A673 (cell line): ENCODE measurements at regions not wholly inside any gene's neighbourhood (a gene's known extent, or its start where the extent isn't known, plus 50 kb on each side); places are given as distances from the start of the nearest gene placed in this dataset.

Experiments used
- BruUV-seq: library from RNA; stranded (reverse); fragments of 400-500 nt; replicated peaks from 2 replicates; lab custom pipeline; 2021; lab: Mats Ljungman, UMichigan
- CTCF ChIA-PET: fragments of 300-600 bp; sonication (Branson Sonifier 250); formaldehyde crosslinking; loops from one replicate; lab custom pipeline; 2022; ENCODE audit warnings: antibody characterized with exemption; lab: Charles Lee
- POLR2A ChIA-PET: fragments of 300-600 bp; sonication (Branson Sonifier 250); formaldehyde crosslinking; loops from one replicate; lab custom pipeline; 2022; ENCODE audit warnings: antibody characterized with exemption; ENCODE audit not compliant: low non-redundant PET; lab: Charles Lee
- DNase-seq: peaks from one replicate; pipeline ENCODE4 v3.0.0-alpha.2; 2015; ENCODE audit warnings: low spot score
- H3K27ac ChIP-seq: fragments of 200-600 bp; sonication (generic); 2 replicates; pipeline ENCODE4 v1.5.1; 2016; ENCODE audit warnings: mixed run types, low read depth, mild to moderate bottlenecking, mixed read lengths, antibody characterized with exemption, low read length; ENCODE audit not compliant: poor library complexity, severe bottlenecking
- H3K27me3 ChIP-seq: fragments of 200-600 bp; sonication (generic); replicated peaks from 2 replicates; pipeline ENCODE4 v1.6.1; 2017; ENCODE audit warnings: mixed run types, low read depth, mild to moderate bottlenecking, mixed read lengths, antibody characterized with exemption, low read length; ENCODE audit not compliant: insufficient read depth, poor library complexity
- H3K36me3 ChIP-seq: fragments of 200-600 bp; sonication (generic); 2 replicates; pipeline ENCODE4 v1.6.1; 2016; ENCODE audit warnings: mixed run types, mild to moderate bottlenecking, mixed read lengths, antibody characterized with exemption, low read length; ENCODE audit not compliant: insufficient read depth, poor library complexity, severe bottlenecking
- H3K4me1 ChIP-seq: fragments of 200-600 bp; sonication (generic); 2 replicates; pipeline ENCODE4 v1.6.1; 2017; ENCODE audit warnings: mixed run types, mild to moderate bottlenecking, mixed read lengths, antibody characterized with exemption, low read length; ENCODE audit not compliant: insufficient read depth, poor library complexity, severe bottlenecking
- H3K4me3 ChIP-seq: fragments of 200-600 bp; sonication (generic); 2 replicates; pipeline ENCODE4 v1.5.1; 2016; ENCODE audit warnings: low read depth, mixed run types, mild to moderate bottlenecking, mixed read lengths, low read length; ENCODE audit not compliant: poor library complexity, severe bottlenecking
- H3K9me3 ChIP-seq: fragments of 200-600 bp; sonication (generic); 2 replicates; pipeline ENCODE4 v1.6.1; 2016; ENCODE audit warnings: mixed run types, low read depth, mild to moderate bottlenecking, mixed read lengths, antibody characterized with exemption, low read length; ENCODE audit not compliant: poor library complexity, severe bottlenecking
- EZH2 ChIP-seq: fragments of 200-600 bp; sonication (generic); IDR thresholded peaks from 2 replicates; pipeline ENCODE4 v1.6.1; 2017; ENCODE audit warnings: borderline replicate concordance, low read depth, mild to moderate bottlenecking, mixed read lengths, antibody characterized with exemption, low read length; ENCODE audit not compliant: poor library complexity, severe bottlenecking
- intact Hi-C: fragments of 100-400 bp; cut with micrococcal nuclease; formaldehyde crosslinking; loops from one replicate; pipeline ENCODE4 v1.10.0; 2022; ENCODE audit not compliant: unreplicated experiment
- TF ChIP-seq, protein P1 (sequence below): fragments of 300-800, 200-600 bp; sonication (generic); conservative IDR thresholded peaks from 2 replicates; pipeline ENCODE4 v1.5.1; 2017; ENCODE audit warnings: low read depth, mild to moderate bottlenecking, antibody characterized with exemption, low read length, moderate library complexity, mixed read lengths

DNA sequence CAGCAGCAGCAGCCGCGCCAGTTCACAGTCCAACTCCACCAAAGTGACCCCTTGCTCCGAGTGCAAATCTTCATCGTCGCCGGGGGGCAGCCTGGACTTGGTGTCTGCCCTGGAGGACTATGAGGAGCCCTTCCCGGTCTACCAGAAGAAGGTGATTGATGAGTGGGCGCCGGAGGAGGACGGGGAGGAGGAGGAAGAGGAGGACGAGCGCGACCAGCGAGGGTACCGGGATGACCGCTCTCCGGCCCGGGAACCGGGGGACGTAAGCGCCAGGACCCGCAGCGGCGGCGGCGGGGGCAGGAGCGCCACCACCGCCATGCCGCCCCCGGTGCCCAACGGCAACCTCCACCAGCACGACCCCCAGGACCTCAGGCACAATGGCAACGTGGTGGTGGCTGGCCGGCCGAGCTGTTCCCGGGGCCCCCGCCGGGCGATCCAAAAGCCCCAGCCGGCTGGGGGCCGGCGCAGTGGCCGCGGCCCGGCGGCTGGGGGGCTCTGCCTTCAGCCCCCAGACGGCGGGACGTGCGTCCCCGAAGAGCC is 224.1 kb upstream of the IL12A start:
- no peaks in the 10 kb centered on the region for H3K36me3 ChIP-seq
- POLR2A ChIA-PET: no interaction called here
- DNase-seq: no peak
- H3K9me3 ChIP-seq: no peaks in the 10 kb centered on the region
- BruUV-seq: no TSS peak
- H3K27me3 ChIP-seq: peaks cover 10% of the 10 kb centered on the region
- no peak for TF ChIP-seq EZH2
- TF ChIP-seq, protein P1, sequence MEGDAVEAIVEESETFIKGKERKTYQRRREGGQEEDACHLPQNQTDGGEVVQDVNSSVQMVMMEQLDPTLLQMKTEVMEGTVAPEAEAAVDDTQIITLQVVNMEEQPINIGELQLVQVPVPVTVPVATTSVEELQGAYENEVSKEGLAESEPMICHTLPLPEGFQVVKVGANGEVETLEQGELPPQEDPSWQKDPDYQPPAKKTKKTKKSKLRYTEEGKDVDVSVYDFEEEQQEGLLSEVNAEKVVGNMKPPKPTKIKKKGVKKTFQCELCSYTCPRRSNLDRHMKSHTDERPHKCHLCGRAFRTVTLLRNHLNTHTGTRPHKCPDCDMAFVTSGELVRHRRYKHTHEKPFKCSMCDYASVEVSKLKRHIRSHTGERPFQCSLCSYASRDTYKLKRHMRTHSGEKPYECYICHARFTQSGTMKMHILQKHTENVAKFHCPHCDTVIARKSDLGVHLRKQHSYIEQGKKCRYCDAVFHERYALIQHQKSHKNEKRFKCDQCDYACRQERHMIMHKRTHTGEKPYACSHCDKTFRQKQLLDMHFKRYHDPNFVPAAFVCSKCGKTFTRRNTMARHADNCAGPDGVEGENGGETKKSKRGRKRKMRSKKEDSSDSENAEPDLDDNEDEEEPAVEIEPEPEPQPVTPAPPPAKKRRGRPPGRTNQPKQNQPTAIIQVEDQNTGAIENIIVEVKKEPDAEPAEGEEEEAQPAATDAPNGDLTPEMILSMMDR: no peak
- CTCF ChIA-PET: no interaction called here
- peaks cover 11% of the 10 kb centered on the region for H3K4me1 ChIP-seq
- no peak overlapping the region for H3K27ac ChIP-seq
- H3K4me3 ChIP-seq: peak overlapping the region; percentile 64
- intact Hi-C loops: no loop called here

DNA sequence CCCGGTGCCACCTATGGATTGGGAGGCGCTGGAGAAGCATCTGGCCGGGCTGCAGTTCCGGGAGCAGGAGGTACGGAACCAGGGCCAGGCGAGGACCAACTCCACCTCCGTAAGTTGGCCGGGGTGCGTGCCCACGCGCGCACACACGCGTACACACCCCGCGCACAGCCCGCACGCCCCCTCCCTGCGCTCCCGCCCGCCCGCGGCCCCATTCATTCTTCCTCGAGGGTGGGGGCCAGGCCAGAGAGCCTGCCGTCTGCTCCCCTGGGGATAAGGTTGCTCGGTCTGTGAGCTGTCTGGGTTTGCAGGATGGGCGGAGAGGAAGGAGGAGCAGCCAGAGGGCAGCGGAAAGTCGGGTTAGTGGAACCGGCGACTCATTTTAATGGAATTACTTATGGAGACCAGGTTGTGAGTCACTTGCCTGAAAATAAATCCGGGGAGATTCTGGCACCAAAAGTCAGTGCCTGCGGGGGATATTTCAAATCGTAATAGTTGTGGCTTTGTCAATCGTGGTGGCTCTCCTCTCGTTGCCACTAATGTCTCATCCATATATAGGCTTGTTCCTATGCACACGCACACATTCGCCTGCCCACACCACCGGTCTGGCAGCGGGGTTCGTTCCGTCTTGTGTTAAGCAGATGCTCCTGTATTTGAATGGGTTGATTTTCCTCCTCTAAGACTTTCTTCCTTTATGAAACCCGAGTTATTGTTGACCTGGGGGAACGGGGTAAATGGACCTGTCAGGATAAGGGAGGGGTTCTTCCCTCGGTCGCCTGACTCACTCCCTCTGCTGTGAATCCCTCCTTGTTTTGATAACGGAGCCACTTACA is 223.4 kb upstream of the IL12A start:
- no TSS peak for BruUV-seq
- H3K27me3 ChIP-seq: peaks cover 10% of the 10 kb centered on the region
- peak overlapping the region; percentile 64 for H3K4me3 ChIP-seq
- ChIA-PET POLR2A (no interaction called here), CTCF (no interaction called here)
- peak; percentile 44 for TF ChIP-seq EZH2
- TF ChIP-seq, protein P1: no peak
- H3K27ac ChIP-seq: no peak overlapping the region
- DNase-seq: peak; percentile 78
- H3K4me1 ChIP-seq: peaks cover 11% of the 10 kb centered on the region
- H3K36me3 ChIP-seq: no peaks in the 10 kb centered on the region
- no peaks in the 10 kb centered on the region for H3K9me3 ChIP-seq
- intact Hi-C loops: no loop called here

DNA sequence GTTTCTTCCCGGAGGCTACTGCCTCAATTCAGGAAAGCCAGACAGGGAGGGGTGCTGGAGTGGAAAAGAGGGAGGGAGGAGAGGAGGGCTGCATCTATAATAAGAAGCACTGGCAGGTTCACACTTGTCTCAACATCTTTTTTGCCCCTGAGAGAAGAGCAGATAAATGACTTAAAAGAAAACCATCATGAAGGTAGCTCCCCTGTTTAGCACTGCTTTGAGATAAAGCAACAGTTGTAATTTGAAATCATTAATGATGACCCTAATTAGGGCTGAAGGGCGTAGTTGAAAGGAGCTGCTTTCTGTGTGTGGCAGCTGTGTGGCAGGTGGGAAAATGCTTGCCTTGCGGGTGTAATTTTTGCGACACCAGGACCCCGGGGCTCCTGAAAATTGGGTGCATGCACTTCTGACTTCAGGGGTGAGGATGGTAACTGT is 222.8 kb upstream of the IL12A start:
- Histone ChIP-seq H3K36me3 (no peaks in the 10 kb centered on the region), H3K27ac (no peak overlapping the region), H3K27me3 (peaks cover 10% of the 10 kb centered on the region), H3K4me1 (peaks cover 11% of the 10 kb centered on the region), H3K4me3 (peak overlapping the region; percentile 64), H3K9me3 (no peaks in the 10 kb centered on the region)
- no peak for DNase-seq
- ChIA-PET POLR2A (no interaction called here), CTCF (interaction anchor here (0.6 kb wide), 1 partner anchor 26 kb away, joined by 5 read pairs; no protein-coding TSS in a partner anchor)
- BruUV-seq: no TSS peak
- intact Hi-C loops: no loop called here
- TF ChIP-seq, protein P1: no peak
- TF ChIP-seq EZH2: no peak
